ENCODE measurements at regions not wholly inside any gene's neighbourhood (a gene's known extent, or its start where the extent isn't known, plus 50 kb on each side); places are given as distances from the start of the nearest gene placed in this dataset.
"Not testable (repeated sequence)": the region's sequence is repeated elsewhere in the genome, so short reads cannot be mapped to it uniquely, and the experiment has no call there.

DNA sequence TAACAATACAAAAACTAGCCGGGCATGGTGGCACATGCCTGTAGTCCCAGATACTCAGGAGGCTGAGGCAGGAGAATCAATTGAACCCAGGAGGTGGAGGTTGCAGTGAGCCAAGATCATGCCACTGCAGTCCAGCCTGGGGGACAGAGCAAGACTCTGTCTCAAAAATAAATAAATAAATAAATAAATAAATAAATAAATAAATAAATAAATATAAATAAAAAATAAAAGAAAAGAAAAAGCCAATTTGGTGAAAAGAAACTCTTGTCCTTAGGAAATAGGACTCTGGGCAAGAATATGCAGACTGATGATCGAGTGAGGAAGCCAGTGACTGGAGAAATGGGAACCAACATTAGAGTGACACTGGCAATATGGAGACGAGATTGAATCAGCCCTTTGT is 171.9 kb upstream of the DCC start:
- H3K9me3 ChIP-seq, H3K36me3 ChIP-seq, H3K27me3 ChIP-seq, DNase-seq, H3K4me3 ChIP-seq: not testable (repeated sequence)

DNA sequence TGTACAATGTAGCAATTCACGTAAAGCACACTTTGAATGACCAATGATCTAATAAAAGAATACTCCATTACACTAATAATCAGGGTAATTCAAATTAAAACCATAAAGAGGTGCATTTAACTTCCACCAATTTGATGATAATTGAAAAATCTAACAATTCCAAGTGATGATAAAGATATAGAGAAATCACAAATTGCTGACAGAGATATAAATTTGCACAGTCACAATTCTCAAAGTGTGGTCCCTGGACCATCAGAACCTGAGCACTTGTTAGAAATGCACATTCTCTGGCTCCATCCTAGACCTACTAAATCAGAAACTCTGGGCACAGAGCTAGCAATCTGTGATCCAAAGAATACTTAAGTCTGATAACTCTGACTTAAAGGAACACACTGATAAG is 165.8 kb upstream of the DCC start:
- Histone ChIP-seq H3K36me3 (no peaks in the 10 kb centered on the region), H3K9me3 (no peaks in the 10 kb centered on the region), H3K27me3 (no peaks in the 10 kb centered on the region), H3K4me3 (no peak overlapping the region)
- no peak for DNase-seq

DNA sequence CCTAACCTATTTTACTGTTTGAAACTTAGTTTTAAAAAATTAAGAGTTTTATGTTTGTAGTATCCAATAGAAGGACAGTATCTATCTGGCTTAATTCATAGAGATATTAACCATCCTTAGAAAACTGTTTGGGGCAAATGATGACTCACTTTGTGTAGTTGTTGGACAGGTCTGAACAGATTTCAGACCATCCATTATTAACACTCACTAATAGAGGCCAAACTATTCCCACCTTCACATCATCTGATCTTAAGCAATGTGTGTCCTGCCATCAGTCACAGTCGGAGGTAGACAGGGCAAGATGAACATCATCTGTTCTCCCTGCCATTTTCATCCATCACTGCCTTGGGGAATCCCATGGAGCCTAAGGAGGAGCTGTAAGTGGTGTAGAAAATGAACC is 164.6 kb upstream of the DCC start:
- no peak for DNase-seq
- Histone ChIP-seq H3K27me3 (no peaks in the 10 kb centered on the region), H3K4me3 (no peak overlapping the region), H3K36me3 (no peaks in the 10 kb centered on the region), H3K9me3 (no peaks in the 10 kb centered on the region)

- H3K36me3 ChIP-seq = no peaks in the 10 kb centered on the region
- no peaks in the 10 kb centered on the region for H3K9me3 ChIP-seq
- no peaks in the 10 kb centered on the region for H3K27me3 ChIP-seq
- DNase-seq = no peak
- no peak overlapping the region for H3K4me3 ChIP-seq
Measured at GRCh38 chr18:52183107-52183506, 156.9 kb upstream of the DCC start.

GRCh38 chr18:52190195-52190594 is 149.8 kb upstream of the DCC start:
- no peaks in the 10 kb centered on the region for H3K27me3 ChIP-seq
- no peak overlapping the region for H3K4me3 ChIP-seq

GRCh38 chr18:52190631-52191030 is 149.4 kb upstream of the DCC start:
- no peak for DNase-seq
- H3K4me3 ChIP-seq = no peak overlapping the region
- H3K36me3 ChIP-seq = no peaks in the 10 kb centered on the region
- no peaks in the 10 kb centered on the region for H3K9me3 ChIP-seq
- no peaks in the 10 kb centered on the region for H3K27me3 ChIP-seq

More at GRCh38 chr18:52190195-52190594, 149.8 kb upstream of the DCC start:
- Histone ChIP-seq H3K9me3 (no peaks in the 10 kb centered on the region), H3K36me3 (no peaks in the 10 kb centered on the region)
- no peak for DNase-seq

DNA sequence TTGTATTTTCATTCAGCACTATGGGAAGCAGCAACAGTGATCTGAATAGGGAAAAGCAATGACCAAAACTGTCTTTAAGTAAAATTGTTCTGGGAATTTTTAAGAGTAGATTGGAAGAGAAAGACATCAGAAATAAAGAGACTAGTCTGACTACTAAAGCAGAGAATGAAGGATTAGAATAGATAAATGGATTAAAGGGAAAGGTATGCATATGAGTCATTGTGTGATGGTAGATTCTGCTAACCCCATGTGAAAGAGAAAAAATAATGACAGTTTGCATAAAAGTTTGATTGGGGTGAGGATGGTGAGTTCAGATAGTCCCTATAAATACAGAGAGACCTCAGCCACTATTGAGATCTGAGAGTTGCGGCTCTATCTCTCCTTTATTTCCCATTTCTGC is 139.6 kb upstream of the DCC start:
- Histone ChIP-seq H3K4me3 (no peak overlapping the region), H3K9me3 (no peaks in the 10 kb centered on the region), H3K36me3 (no peaks in the 10 kb centered on the region), H3K27me3 (no peaks in the 10 kb centered on the region)
- DNase-seq = no peak

DNA sequence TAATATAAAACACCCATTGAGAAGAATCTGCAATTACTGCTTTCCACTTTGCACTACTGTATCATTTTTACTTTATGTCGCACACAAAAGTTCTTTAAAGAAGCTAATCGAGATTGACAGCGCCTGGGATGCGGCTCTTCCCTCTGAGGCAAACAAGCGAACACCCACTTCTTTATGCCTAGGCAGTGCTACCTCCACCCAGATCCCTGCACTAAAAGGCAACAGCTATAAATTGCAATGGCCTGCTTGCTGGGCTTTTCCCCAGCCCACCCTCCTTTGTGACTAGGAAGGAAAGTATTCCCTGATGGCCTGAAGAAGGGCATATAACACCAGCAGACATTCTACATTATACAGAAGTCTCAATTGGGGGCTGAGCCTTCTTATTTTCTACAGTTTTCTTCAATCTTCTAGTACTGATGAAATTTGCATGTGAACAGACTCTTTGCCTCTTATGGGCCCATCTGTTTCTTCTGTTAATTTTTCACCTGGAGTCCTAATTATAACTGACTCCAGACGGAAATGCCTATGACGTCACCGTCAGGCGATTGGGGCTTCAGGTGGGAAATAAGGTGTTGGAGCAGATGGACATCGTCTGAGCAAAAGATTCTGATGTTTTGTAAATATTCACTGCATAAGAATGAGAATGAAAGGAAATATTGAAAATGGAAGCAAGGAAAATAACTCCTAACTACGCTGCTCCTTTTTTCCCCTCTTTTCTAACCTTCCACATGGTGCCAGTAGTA is 138.9 kb upstream of the DCC start:
- no peak overlapping the region for H3K4me3 ChIP-seq
- H3K36me3 ChIP-seq = no peaks in the 10 kb centered on the region
- no peaks in the 10 kb centered on the region for H3K9me3 ChIP-seq
- H3K27me3 ChIP-seq = no peaks in the 10 kb centered on the region
- DNase-seq = no peak

DNA sequence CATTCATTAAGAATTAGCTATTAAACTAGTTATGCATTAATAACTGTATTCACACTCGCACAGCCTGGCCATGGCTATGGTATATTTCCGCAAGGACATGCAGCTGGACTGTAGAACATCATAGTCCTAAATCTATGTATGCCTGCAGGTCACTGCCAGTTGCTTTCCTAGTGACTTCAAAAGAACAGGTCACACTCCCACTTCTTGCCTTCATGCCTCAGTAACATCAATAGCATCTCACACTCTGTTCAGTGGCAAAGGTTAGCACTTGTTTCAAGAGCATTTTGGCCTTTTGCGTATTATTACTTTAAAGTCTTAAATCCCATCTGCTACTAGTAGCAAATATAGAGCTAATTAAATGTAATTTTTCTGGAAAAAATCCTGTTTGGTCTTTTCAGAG is 131.4 kb upstream of the DCC start:
- Histone ChIP-seq H3K27me3 (no peaks in the 10 kb centered on the region), H3K4me3 (no peak overlapping the region), H3K36me3 (no peaks in the 10 kb centered on the region), H3K9me3 (no peaks in the 10 kb centered on the region)
- DNase-seq = no peak

GRCh38 chr18:52216109-52216508 is 123.9 kb upstream of the DCC start:
- Histone ChIP-seq H3K36me3 (no peaks in the 10 kb centered on the region), H3K4me3 (no peak overlapping the region), H3K9me3 (no peaks in the 10 kb centered on the region), H3K27me3 (no peaks in the 10 kb centered on the region)
- DNase-seq = no peak

DNA sequence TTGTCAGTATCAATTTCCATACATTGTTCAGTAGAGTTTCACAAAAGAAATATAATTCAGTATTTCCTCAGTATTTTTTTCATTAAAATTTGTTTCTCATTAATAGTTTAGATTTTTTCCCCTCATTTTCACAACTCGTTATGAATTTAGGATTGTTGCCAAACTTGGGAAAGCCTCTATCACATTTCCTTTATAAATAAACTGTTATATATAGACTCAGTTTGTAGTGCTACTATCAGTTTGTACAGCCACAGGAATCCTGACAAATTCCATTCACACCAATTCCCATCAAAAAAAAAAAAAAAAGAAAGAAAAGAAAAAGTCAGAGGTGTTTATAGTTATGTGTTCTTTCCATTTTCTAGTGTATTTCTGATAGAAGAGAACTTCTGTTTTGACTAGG is 123.3 kb upstream of the DCC start:
- Histone ChIP-seq H3K4me3 (no peak overlapping the region), H3K36me3 (no peaks in the 10 kb centered on the region), H3K9me3 (no peaks in the 10 kb centered on the region), H3K27me3 (no peaks in the 10 kb centered on the region)
- no peak for DNase-seq

- H3K9me3 ChIP-seq = no peaks in the 10 kb centered on the region
- no peak for DNase-seq
- H3K27me3 ChIP-seq = no peaks in the 10 kb centered on the region
- H3K36me3 ChIP-seq = no peaks in the 10 kb centered on the region
- H3K4me3 ChIP-seq = no peak overlapping the region
Measured at GRCh38 chr18:52219102-52219501, 120.9 kb upstream of the DCC start.

DNA sequence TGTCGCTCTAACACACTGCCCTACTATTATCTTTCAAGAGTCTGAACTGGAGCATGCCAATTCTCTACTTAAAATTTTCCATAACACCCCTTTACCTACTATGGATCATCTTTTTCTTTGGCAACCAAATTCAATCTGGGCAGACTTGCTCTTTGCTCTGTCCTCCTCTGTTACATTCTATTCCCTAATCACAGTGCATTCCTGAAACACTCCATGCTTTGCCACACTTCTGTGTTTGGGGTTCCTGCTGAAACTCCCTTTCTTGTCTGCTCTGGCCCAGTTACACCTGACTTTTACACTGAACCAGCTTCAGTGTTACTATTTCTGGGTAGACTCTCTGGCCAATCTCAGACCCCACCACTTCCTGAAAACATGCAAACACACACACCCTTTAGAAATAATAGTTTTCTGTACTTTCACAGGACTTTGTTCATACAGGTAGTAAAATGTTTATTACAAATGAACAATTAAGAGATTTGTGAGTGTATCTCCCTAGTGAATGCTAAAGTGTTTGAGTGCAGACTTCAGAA is 119.9 kb upstream of the DCC start:
- H3K36me3 ChIP-seq = no peaks in the 10 kb centered on the region
- no peaks in the 10 kb centered on the region for H3K9me3 ChIP-seq
- H3K4me3 ChIP-seq = no peak overlapping the region
- no peak for DNase-seq
- no peaks in the 10 kb centered on the region for H3K27me3 ChIP-seq

- H3K27me3 ChIP-seq = no peaks in the 10 kb centered on the region
- no peak for DNase-seq
- H3K4me3 ChIP-seq = no peak overlapping the region
- no peaks in the 10 kb centered on the region for H3K9me3 ChIP-seq
- no peaks in the 10 kb centered on the region for H3K36me3 ChIP-seq
Measured at GRCh38 chr18:52222211-52222610, 117.8 kb upstream of the DCC start.

GRCh38 chr18:52227536-52227935 is 112.5 kb upstream of the DCC start:
- Histone ChIP-seq H3K4me3 (no peak overlapping the region), H3K9me3 (no peaks in the 10 kb centered on the region), H3K36me3 (no peaks in the 10 kb centered on the region), H3K27me3 (no peaks in the 10 kb centered on the region)
- DNase-seq = no peak

DNA sequence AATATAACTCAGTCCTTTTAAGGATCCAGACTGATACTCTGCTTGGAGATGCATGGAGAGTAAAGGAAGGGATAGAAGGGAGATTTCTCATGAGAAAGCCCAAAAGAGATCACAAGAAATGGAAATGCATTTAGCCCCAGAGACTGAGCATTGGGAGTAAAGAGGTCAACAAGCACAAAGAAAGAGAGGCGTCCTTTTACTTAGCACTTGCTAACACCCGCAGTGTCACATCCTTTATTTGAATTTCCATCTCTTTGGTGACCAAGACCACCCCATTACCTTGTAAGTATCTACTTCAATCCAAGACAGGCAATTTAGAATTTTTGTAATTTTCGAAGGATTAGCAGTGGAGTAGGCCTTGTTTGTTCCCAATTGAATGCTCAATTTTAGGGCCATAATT is 111.8 kb upstream of the DCC start:
- DNase-seq = no peak
- Histone ChIP-seq H3K36me3 (no peaks in the 10 kb centered on the region), H3K27me3 (no peaks in the 10 kb centered on the region), H3K4me3 (no peak overlapping the region), H3K9me3 (no peaks in the 10 kb centered on the region)

DNA sequence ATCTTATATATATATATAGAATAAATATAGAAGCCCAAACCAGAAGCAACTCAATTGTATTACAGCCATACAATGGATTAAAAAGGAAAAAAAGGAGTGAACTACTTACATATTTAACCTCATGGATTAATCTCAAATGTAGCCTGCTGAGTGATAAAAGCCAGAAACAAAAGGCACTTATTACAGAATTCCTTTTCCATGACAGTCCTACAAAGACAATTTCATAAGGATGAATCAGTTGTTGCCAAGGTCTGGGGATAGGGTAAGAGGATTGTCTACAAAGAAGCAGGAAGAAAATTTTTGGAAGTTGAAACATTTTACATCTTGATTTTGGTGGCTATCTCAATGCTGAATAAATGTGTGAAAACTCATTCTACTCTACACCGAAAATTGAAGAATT is 103.9 kb upstream of the DCC start:
- Histone ChIP-seq H3K4me3 (no peak overlapping the region), H3K9me3 (no peaks in the 10 kb centered on the region), H3K27me3 (no peaks in the 10 kb centered on the region), H3K36me3 (no peaks in the 10 kb centered on the region)
- no peak for DNase-seq

DNA sequence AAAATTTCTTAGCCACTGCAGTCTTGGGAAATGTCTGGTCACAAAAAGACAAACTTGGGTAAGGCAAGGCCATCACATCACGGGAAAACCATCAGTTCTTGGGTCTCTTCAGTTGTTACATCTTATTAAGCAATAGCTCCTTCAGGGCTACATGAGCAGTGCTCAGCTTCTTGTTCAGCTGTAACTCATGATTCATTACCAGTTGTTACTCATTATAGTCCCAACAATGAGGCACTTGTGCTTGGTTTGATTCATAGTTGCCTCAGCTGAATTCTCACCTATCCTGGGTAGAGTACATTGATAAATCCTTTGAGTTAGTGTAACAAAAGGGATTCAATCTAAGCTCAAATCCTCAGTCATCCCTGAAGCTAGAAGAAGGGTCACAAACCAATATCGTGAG is 102.4 kb upstream of the DCC start:
- Histone ChIP-seq H3K4me3 (no peak overlapping the region), H3K27me3 (no peaks in the 10 kb centered on the region), H3K9me3 (no peaks in the 10 kb centered on the region), H3K36me3 (no peaks in the 10 kb centered on the region)
- DNase-seq = no peak

GRCh38 chr18:52242711-52243110 is 97.3 kb upstream of the DCC start:
- no peak overlapping the region for H3K4me3 ChIP-seq

More at GRCh38 chr18:52242711-52243110, 97.3 kb upstream of the DCC start:
- no peaks in the 10 kb centered on the region for H3K36me3 ChIP-seq
- no peak for DNase-seq
- no peaks in the 10 kb centered on the region for H3K27me3 ChIP-seq
- no peaks in the 10 kb centered on the region for H3K9me3 ChIP-seq

Data from MG63 (cell line).